ENCODE measurements at regions not wholly inside any gene's neighbourhood (a gene's known extent, or its start where the extent isn't known, plus 50 kb on each side); places are given as distances from the start of the nearest gene placed in this dataset.

GRCh38 chr22:48319321-48320047, 1508.2 kb downstream of the BRD1 start:
- Histone ChIP-seq H3K9me3 (ENCODE audit: control insufficient read depth, insufficient read depth, low read length) (no peaks in the 10 kb centered on the region), H3F3A (ENCODE audit: control insufficient read depth, insufficient read depth) (no peaks in the 10 kb centered on the region)

GRCh38 chr22:48318575-48319320, 1508.9 kb downstream of the BRD1 start:
- Histone ChIP-seq H3K4me1 (ENCODE audit: control insufficient read depth, low read length) (no peaks in the 10 kb centered on the region), H3K4me3 (ENCODE audit: low read length) (no peak overlapping the region), H3K27me3 (ENCODE audit: control insufficient read depth, low read length) (no peaks in the 10 kb centered on the region), H3K27ac (ENCODE audit: low read depth, low read length) (no peak overlapping the region), H4K20me1 (ENCODE audit: control insufficient read depth, insufficient read depth, low read depth, low read length) (no peaks in the 10 kb centered on the region), H3K9me2 (replicated peaks; ENCODE audit: control insufficient read depth, low read length) (no peaks in the 10 kb centered on the region), H3K36me3 (ENCODE audit: control insufficient read depth, low read length) (no peaks in the 10 kb centered on the region), H3K4me2 (ENCODE audit: low read length) (no peak overlapping the region), H3F3A (ENCODE audit: control insufficient read depth, insufficient read depth) (no peaks in the 10 kb centered on the region), H3K79me2 (ENCODE audit: control insufficient read depth, low read length) (no peaks in the 10 kb centered on the region), H3K9me3 (ENCODE audit: control insufficient read depth, insufficient read depth, low read length) (no peaks in the 10 kb centered on the region)
- TF ChIP-seq CTCF (IDR thresholded peaks at IDR 0.05; ENCODE audit: low read depth, low read length, poor library complexity, severe bottlenecking) (no peak), EZH2phosphoT487 (IDR thresholded peaks at IDR 0.05; ENCODE audit: borderline replicate concordance, low read length) (no peak)

More at GRCh38 chr22:48319321-48320047, 1508.2 kb downstream of the BRD1 start:
- no peak overlapping the region for H3K4me3 ChIP-seq (ENCODE audit: low read length)
- H3K4me2 ChIP-seq (ENCODE audit: low read length), result no peak overlapping the region
- no peaks in the 10 kb centered on the region for H3K36me3 ChIP-seq (ENCODE audit: control insufficient read depth, low read length)
- no peaks in the 10 kb centered on the region for H3K79me2 ChIP-seq (ENCODE audit: control insufficient read depth, low read length)
- no peaks in the 10 kb centered on the region for H4K20me1 ChIP-seq (ENCODE audit: control insufficient read depth, insufficient read depth, low read depth, low read length)
- H3K27me3 ChIP-seq (ENCODE audit: control insufficient read depth, low read length), result no peaks in the 10 kb centered on the region
- H3K9me2 ChIP-seq (replicated peaks; ENCODE audit: control insufficient read depth, low read length), result no peaks in the 10 kb centered on the region
- no peak overlapping the region for H3K27ac ChIP-seq (ENCODE audit: low read depth, low read length)
- TF ChIP-seq CTCF (IDR thresholded peaks at IDR 0.05; ENCODE audit: low read depth, low read length, poor library complexity, severe bottlenecking) (no peak), EZH2phosphoT487 (IDR thresholded peaks at IDR 0.05; ENCODE audit: borderline replicate concordance, low read length) (no peak)
- no peaks in the 10 kb centered on the region for H3K4me1 ChIP-seq (ENCODE audit: control insufficient read depth, low read length)

DNA sequence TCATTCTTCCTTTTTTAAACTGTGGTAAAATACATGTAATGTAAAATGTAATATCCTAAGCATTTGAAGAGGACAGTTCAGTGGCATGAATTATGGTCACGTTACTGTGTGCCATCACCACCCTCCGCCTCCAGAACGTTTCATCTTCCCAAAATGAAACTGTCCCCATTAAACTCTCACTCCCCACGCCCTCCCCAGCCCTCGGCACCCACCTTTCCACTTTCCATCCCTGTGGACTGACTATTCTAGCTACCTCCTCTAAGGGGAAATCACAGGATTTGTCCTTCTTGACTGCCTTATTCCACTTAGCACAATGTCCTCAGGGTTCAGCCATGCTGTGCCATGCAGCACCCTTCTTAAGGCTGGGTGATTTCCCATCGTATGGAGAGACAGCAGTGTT, 1509.5 kb downstream of the BRD1 start:
- Histone ChIP-seq H3K9me2 (replicated peaks; ENCODE audit: control insufficient read depth, low read length) (no peaks in the 10 kb centered on the region), H3K4me2 (ENCODE audit: low read length) (no peak overlapping the region), H3K27me3 (ENCODE audit: control insufficient read depth, low read length) (no peaks in the 10 kb centered on the region), H4K20me1 (ENCODE audit: control insufficient read depth, insufficient read depth, low read depth, low read length) (no peaks in the 10 kb centered on the region), H3K9me3 (ENCODE audit: control insufficient read depth, insufficient read depth, low read length) (no peaks in the 10 kb centered on the region), H3K4me1 (ENCODE audit: control insufficient read depth, low read length) (no peaks in the 10 kb centered on the region), H3K79me2 (ENCODE audit: control insufficient read depth, low read length) (no peaks in the 10 kb centered on the region), H3K27ac (ENCODE audit: low read depth, low read length) (no peak overlapping the region), H3K36me3 (ENCODE audit: control insufficient read depth, low read length) (no peaks in the 10 kb centered on the region), H3K4me3 (ENCODE audit: low read length) (no peak overlapping the region), H3F3A (ENCODE audit: control insufficient read depth, insufficient read depth) (no peaks in the 10 kb centered on the region)
- no peak for TF ChIP-seq CTCF (IDR thresholded peaks at IDR 0.05; ENCODE audit: low read depth, low read length, poor library complexity, severe bottlenecking)
- TF ChIP-seq EZH2phosphoT487 (IDR thresholded peaks at IDR 0.05; ENCODE audit: borderline replicate concordance, low read length), result no peak
